GM23338 (cell line): ENCODE measurements at regions not wholly inside any gene's neighbourhood (a gene's known extent, or its start where the extent isn't known, plus 50 kb on each side); places are given as distances from the start of the nearest gene placed in this dataset.

Source experiments
- CREB1 ChIP-seq: fragments of 250-450 bp; sonication (Bioruptor Pico); IDR thresholded peaks from 2 replicates; pipeline ENCODE4 v1.5.0; 2020; ENCODE audit warnings: low read depth, mild to moderate bottlenecking, moderate library complexity
- EZH2 ChIP-seq: fragments of 200-600 bp; sonication (generic); IDR thresholded peaks from one replicate; pipeline ENCODE4 v1.8.0; 2017; ENCODE audit warnings: antibody characterized with exemption, mild to moderate bottlenecking, low read depth; ENCODE audit not compliant: unreplicated experiment
- EZH2phosphoT487 ChIP-seq: fragments of 200-600 bp; sonication (generic); IDR thresholded peaks from one replicate; pipeline ENCODE4 v1.8.1; 2018; ENCODE audit warnings: antibody characterized with exemption; ENCODE audit not compliant: unreplicated experiment
- JUNB ChIP-seq: IDR thresholded peaks from one replicate; pipeline ENCODE4 v1.6.1; 2016; ENCODE audit warnings: antibody characterized with exemption; ENCODE audit not compliant: unreplicated experiment
- NANOG ChIP-seq: IDR thresholded peaks from 2 replicates; pipeline ENCODE4 v1.6.1; 2016; ENCODE audit warnings: antibody characterized with exemption, borderline replicate concordance
- POLR2AphosphoS5 ChIP-seq: IDR thresholded peaks from 2 replicates; pipeline ENCODE4 v1.6.1; 2016; ENCODE audit warnings: antibody characterized with exemption, low read depth
- REST ChIP-seq: IDR thresholded peaks from one replicate; pipeline ENCODE4 v1.6.1; 2018; ENCODE audit warnings: antibody characterized with exemption; ENCODE audit not compliant: unreplicated experiment
- TF ChIP-seq, protein P1 (sequence below), 2 experiments: fragments of 200-600 bp in 1 of 2; sonication (generic) in 1 of 2; conservative IDR thresholded peaks; 2 replicates each; pipeline versions ENCODE4 v1.5.1 to v1.6.1; 2016 to 2017; ENCODE audit warnings: antibody characterized with exemption in 2 of 2, low read depth in 2 of 2, mild to moderate bottlenecking in 2 of 2, moderate library complexity in 1 of 2

DNA sequence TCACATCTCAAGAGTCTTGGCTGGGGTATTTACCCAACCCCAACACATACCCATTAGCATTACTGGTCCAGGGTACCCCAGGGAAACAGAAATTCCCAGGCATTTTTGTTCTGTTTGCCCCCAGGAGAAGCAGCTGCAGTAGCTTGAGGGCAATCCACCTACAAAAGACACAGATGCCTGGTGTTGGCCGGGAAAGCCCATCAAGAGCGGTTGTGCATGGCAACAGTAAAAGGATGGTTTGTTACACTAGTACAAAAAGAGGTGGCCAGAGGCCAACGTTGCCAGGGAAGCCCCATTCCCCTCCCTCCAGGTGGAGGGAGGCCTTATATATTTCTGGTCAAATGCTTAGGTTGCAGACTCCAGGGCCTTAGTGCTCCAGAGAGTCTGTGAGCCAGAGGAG lies 637.8 kb downstream of the BCOR start:
- TF ChIP-seq, protein P1, sequence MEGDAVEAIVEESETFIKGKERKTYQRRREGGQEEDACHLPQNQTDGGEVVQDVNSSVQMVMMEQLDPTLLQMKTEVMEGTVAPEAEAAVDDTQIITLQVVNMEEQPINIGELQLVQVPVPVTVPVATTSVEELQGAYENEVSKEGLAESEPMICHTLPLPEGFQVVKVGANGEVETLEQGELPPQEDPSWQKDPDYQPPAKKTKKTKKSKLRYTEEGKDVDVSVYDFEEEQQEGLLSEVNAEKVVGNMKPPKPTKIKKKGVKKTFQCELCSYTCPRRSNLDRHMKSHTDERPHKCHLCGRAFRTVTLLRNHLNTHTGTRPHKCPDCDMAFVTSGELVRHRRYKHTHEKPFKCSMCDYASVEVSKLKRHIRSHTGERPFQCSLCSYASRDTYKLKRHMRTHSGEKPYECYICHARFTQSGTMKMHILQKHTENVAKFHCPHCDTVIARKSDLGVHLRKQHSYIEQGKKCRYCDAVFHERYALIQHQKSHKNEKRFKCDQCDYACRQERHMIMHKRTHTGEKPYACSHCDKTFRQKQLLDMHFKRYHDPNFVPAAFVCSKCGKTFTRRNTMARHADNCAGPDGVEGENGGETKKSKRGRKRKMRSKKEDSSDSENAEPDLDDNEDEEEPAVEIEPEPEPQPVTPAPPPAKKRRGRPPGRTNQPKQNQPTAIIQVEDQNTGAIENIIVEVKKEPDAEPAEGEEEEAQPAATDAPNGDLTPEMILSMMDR (conservative IDR thresholded peaks at IDR 0.05; ENCODE audit: low read depth in 2 of 2) = no peak
- TF ChIP-seq REST (no peak), EZH2 (no peak), EZH2phosphoT487 (no peak), JUNB (no peak), CREB1 (CRISPR knock-in tag) (no peak), POLR2AphosphoS5 (no peak), NANOG (no peak)
